Tibial artery (tissue), 4 donors: ENCODE measurements at regions not wholly inside any gene's neighbourhood (a gene's known extent, or its start where the extent isn't known, plus 50 kb on each side); places are given as distances from the start of the nearest gene placed in this dataset.

Experiments
- DNase-seq, 2 donors: peaks; one replicate each; pipeline ENCODE4 v3.0.0-alpha.2; 2019
- H3K27ac ChIP-seq, 2 donors: fragments of 200-600 bp; sonication (generic) in 1 of 2; 1 replicate in 1 of 2; 2 replicates in 1 of 2; pipeline ENCODE4 v1.5.1; 2018 to 2019; ENCODE audit warnings: mild to moderate bottlenecking in 1 of 2
- H3K27me3 ChIP-seq, 2 donors: fragments of 200-600 bp; sonication (generic) in 1 of 2; one replicate each; pipeline versions ENCODE4 v1.5.1 to v1.6.0; 2016 to 2019
- H3K36me3 ChIP-seq, 3 donors: fragments of 200-600 bp; sonication (generic) in 2 of 3; one replicate each; pipeline ENCODE4 v1.5.1; 2016 to 2019; ENCODE audit warnings: mild to moderate bottlenecking in 2 of 3
- H3K4me1 ChIP-seq, 4 donors: fragments of 200-600 bp; sonication (generic) in 2 of 4; 1 replicate in 3 of 4; 2 replicates in 1 of 4; pipeline ENCODE4 v1.5.1; 2016 to 2019
- H3K4me3 ChIP-seq, 2 donors: fragments of 200-600 bp; sonication (generic) in 1 of 2; 1 replicate in 1 of 2; 2 replicates in 1 of 2; pipeline ENCODE4 v1.5.1; 2018 to 2019; ENCODE audit warnings: mild to moderate bottlenecking in 2 of 2
- H3K9me3 ChIP-seq, 3 donors: fragments of 200-600 bp; sonication (generic) in 1 of 3; one replicate each; pipeline ENCODE4 v1.5.1; 2016 to 2019
- CTCF ChIP-seq, 2 experiments: fragments of 200-600 bp in 1 of 2; fragments of 450-650 bp in 1 of 2; IDR thresholded peaks; one replicate each; pipeline ENCODE4 v1.5.1; 2017 to 2019; ENCODE audit warnings: antibody characterized with exemption in 2 of 2, mild to moderate bottlenecking in 1 of 2, moderate library complexity in 1 of 2
- intact Hi-C: fragments of 100-400 bp; cut with DNase I; formaldehyde crosslinking; loops from one replicate; pipeline ENCODE4 v1.15.0; 2023; ENCODE audit warnings: low total_unique reads

- intact Hi-C loops = loop anchor here (10.0 kb wide), 1 partner anchor 433 kb away; no protein-coding TSS in a partner anchor
- no peak for DNase-seq
Measured at GRCh38 chr6:168892031-168892430, 361.6 kb downstream of the THBS2 start.

GRCh38 chr6:168890981-168891365 lies 362.7 kb downstream of the THBS2 start:
- Histone ChIP-seq H3K36me3 (no peaks in the 10 kb centered on the region), H3K27me3 (no peaks in the 10 kb centered on the region), H3K27ac (no peak overlapping the region), H3K9me3 (no peaks in the 10 kb centered on the region), H3K4me1 (no peaks in the 10 kb centered on the region), H3K4me3 (no peak overlapping the region)
- DNase-seq = no peak
- intact Hi-C loops = loop anchor here (10.0 kb wide), 1 partner anchor 434 kb away; no protein-coding TSS in a partner anchor
- no peak for TF ChIP-seq CTCF (IDR thresholded peaks at IDR 0.05)

More at GRCh38 chr6:168892031-168892430, 361.6 kb downstream of the THBS2 start:
- TF ChIP-seq CTCF (IDR thresholded peaks at IDR 0.05) = no peak
- Histone ChIP-seq H3K9me3 (peaks cover 0 to 6% (median 0%) of the 10 kb centered on the region in 3 donors), H3K4me3 (no peak overlapping the region), H3K27me3 (no peaks in the 10 kb centered on the region), H3K4me1 (no peaks in the 10 kb centered on the region), H3K36me3 (no peaks in the 10 kb centered on the region), H3K27ac (no peak overlapping the region)

- DNase-seq = no peak
- no peaks in the 10 kb centered on the region for H3K4me1 ChIP-seq
- no peaks in the 10 kb centered on the region for H3K36me3 ChIP-seq
- H3K27me3 ChIP-seq = no peaks in the 10 kb centered on the region
- no peaks in the 10 kb centered on the region for H3K9me3 ChIP-seq
- H3K27ac ChIP-seq = no peak overlapping the region
- no peak overlapping the region for H3K4me3 ChIP-seq
- no peak for TF ChIP-seq CTCF (IDR thresholded peaks at IDR 0.05)
- intact Hi-C loops = loop anchor here (10.0 kb wide), 1 partner anchor 434 kb away; no protein-coding TSS in a partner anchor
Measured at GRCh38 chr6:168890306-168890980, 363.2 kb downstream of the THBS2 start.

- Histone ChIP-seq H3K4me3 (no peak overlapping the region), H3K9me3 (no peaks in the 10 kb centered on the region), H3K27ac (no peak overlapping the region), H3K4me1 (peaks cover 0 to 3% (median 1%) of the 10 kb centered on the region in 4 donors), H3K27me3 (peaks cover 0 to 4% of the 10 kb centered on the region in 2 donors), H3K36me3 (no peaks in the 10 kb centered on the region)
- intact Hi-C loops = no loop called here
- DNase-seq = no peak
- no peak for TF ChIP-seq CTCF (IDR thresholded peaks at IDR 0.05)
Measured at GRCh38 chr6:168888786-168889345, 364.8 kb downstream of the THBS2 start.

GRCh38 chr6:168888102-168888501 lies 365.5 kb downstream of the THBS2 start:
- peaks cover 0 to 4% of the 10 kb centered on the region in 2 donors for H3K27me3 ChIP-seq
- no peaks in the 10 kb centered on the region for H3K9me3 ChIP-seq
- no peak overlapping the region for H3K4me3 ChIP-seq
- H3K36me3 ChIP-seq = no peaks in the 10 kb centered on the region
- DNase-seq = no peak
- no peak overlapping the region for H3K27ac ChIP-seq
- peaks cover 0 to 3% (median 1%) of the 10 kb centered on the region in 4 donors for H3K4me1 ChIP-seq
- no peak for TF ChIP-seq CTCF (IDR thresholded peaks at IDR 0.05)
- intact Hi-C loops = no loop called here
